Stimulated activated CD4-positive, alpha-beta T cell treated with anti-CD3 and anti-CD28 coated beads, Interleukin-1b, Interleukin-23, amount 100 ng/mL, for 1 hour (primary cell): ENCODE measurements at regions not wholly inside any gene's neighbourhood (a gene's known extent, or its start where the extent isn't known, plus 50 kb on each side); places are given as distances from the start of the nearest gene placed in this dataset.

Source experiments
- DNase-seq, 2 donors: peaks; one replicate each; pipeline ENCODE4 v3.0.0-alpha.2; 2020; ENCODE audit warnings: low read depth in 2 of 2

- DNase-seq, result no peak
Observed at GRCh38 chr9:18347386-18348082, 126.4 kb upstream of the ADAMTSL1 start.

- DNase-seq, result no peak
Observed at GRCh38 chr9:18348083-18348475, 125.9 kb upstream of the ADAMTSL1 start.

- no peak for DNase-seq
Observed at GRCh38 chr9:18349530-18349929, 124.4 kb upstream of the ADAMTSL1 start.

- DNase-seq, result no peak
Observed at GRCh38 chr9:18350036-18350435, 123.9 kb upstream of the ADAMTSL1 start.

GRCh38 chr9:18350995-18351595 lies 122.9 kb upstream of the ADAMTSL1 start:
- no peak for DNase-seq

- DNase-seq, result no peak
Observed at GRCh38 chr9:18352711-18353110, 121.2 kb upstream of the ADAMTSL1 start.

- DNase-seq, result no peak
Observed at GRCh38 chr9:18353473-18353872, 120.5 kb upstream of the ADAMTSL1 start.

GRCh38 chr9:18357321-18357720 lies 116.6 kb upstream of the ADAMTSL1 start:
- DNase-seq, result no peak

- no peak for DNase-seq
Observed at GRCh38 chr9:18358325-18358724, 115.6 kb upstream of the ADAMTSL1 start.

DNA sequence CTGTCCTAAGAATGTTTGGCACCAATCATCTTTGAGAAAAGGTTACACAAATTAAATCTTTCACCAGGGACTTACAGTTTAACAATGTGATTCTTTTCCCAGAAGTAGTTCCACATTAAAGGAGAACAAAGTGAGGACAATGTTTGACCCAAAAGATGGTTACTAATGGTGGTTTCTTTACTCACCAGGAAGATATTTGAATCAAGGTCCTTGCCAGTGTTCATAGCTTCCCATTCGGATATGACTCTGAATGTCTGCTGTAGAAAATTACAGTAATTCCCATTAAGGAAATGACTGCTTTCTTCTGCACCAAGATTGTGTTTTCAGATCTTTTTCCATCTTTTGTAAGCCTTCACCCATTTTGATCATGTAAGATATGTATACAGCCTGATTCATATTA lies 114.6 kb upstream of the ADAMTSL1 start:
- no peak for DNase-seq

GRCh38 chr9:18360005-18360404 lies 113.9 kb upstream of the ADAMTSL1 start:
- DNase-seq, result no peak

DNA sequence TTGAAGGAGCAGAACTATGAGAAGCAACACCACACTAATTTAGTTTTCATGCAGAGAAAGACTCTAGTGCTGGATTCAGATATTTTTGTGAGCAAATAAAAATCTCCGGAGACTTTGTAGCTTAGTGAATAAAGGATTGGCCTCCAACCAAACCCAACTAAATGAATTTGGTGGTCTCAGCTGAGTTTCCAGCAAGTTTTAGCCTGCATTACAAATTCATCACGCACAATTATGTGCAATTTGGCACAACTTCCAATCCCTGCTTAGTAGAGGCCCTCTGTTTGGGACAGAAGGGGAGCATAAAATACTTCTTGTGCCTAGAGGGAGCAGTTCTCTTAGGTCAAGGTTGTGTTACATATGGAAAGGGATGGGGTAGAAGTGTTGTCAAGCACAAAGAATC lies 112.3 kb upstream of the ADAMTSL1 start:
- DNase-seq, result no peak

- no peak for DNase-seq
Observed at GRCh38 chr9:18362166-18362565, 111.8 kb upstream of the ADAMTSL1 start.

DNA sequence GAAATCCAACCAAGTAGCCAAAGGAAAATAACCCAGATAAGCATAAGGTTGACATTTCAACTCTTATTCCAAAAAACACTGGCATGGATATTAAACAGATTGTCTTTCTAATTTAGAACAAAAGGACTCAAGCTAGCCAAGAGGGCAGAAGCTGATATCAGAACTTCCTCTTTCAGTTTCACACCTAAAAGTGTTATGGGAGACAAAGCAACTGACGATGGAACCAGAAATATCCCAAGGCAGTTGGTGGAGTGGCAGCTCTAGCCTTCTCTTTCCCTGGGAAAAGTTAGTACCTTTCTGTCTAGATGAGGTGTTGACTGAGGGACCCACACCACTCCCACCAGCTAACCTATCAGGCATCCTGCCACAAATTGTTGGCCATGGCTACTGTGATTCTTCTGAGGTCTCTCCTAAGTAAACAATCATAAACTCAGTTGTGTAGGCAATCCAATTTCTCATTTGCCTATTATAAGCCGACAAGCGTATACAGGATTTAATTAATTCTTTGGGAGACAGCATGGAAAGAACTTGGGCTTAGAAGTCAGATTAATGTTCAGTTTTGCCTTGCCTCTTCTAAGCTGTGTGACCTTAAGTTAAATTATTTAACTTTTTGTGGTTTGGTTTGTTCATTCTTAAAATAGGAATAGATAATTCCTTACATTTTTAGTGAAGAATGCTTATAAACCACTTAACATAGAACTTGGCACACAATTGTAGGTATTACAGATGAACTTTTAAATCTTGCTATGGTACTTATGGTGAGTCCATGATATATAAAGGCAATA lies 110.9 kb upstream of the ADAMTSL1 start:
- DNase-seq, result no peak

- no peak for DNase-seq
Observed at GRCh38 chr9:18365651-18366050, 108.3 kb upstream of the ADAMTSL1 start.

DNA sequence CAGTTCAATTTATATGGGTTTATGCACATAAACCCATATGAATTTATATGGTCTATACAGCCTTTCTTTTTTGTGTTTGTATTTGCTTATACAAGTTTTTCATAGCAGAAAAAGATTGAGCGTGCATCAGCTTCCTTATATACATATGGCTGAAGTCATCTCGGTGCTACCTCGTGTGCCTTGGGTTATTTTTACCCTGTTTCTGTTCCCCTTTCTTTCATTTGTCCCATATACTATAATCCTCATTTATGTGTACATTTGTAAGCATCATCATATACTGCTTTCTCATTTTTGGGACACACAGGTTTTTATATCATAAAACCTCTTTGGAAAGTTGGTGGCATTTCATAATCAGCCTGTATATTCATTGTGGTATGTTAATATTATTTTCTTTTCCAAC lies 107.8 kb upstream of the ADAMTSL1 start:
- DNase-seq, result no peak

GRCh38 chr9:18368206-18368605 lies 105.7 kb upstream of the ADAMTSL1 start:
- no peak for DNase-seq

GRCh38 chr9:18371141-18371540 lies 102.8 kb upstream of the ADAMTSL1 start:
- DNase-seq, result no peak

DNA sequence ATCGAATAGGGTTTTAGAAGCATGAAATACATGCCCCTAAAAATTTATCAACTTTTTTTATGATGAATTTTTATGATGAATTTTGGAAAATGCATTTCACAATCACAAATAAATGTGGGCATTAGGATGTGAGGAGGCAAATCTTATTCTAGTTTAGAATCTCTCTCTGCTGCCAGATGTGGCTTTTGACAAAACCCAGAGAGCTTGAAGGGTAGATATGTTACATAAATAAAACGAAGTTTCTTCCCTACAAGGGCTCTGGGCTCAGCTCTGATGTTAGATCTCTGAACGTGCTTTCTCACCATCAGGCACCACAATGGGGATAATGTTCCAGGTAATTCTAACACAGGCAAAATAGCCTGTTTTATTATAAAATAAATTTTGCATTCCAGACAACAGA lies 102.3 kb upstream of the ADAMTSL1 start:
- no peak for DNase-seq

- DNase-seq, result no peak
Observed at GRCh38 chr9:18379073-18379811, 94.7 kb upstream of the ADAMTSL1 start.

DNA sequence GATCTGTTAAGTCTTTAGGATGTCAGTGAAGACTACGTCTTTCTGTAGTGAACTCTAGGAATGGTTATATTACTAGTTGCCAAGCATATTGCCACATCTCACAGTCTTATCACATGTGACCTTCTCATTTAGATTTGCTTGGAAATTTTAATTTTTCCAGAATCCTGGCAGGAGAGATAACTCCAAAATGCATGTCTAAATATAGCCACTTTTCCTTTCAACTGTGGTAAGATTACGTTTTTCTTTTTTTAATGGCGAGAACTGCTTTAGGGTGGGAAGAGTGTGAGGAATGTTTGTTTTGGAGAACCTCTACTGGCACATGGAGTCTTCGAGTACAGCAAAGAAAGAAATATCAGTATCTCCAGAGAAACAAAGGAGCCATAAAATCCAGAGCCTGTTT lies 91.7 kb upstream of the ADAMTSL1 start:
- no peak for DNase-seq

- DNase-seq, result no peak
Observed at GRCh38 chr9:18384066-18384465, 89.9 kb upstream of the ADAMTSL1 start.
